A673 (cell line): ENCODE measurements at regions not wholly inside any gene's neighbourhood (a gene's known extent, or its start where the extent isn't known, plus 50 kb on each side); places are given as distances from the start of the nearest gene placed in this dataset.

Experiments
- BruUV-seq: library from RNA; stranded (reverse); fragments of 400-500 nt; replicated peaks from 2 replicates; lab custom pipeline; 2021; lab: Mats Ljungman, UMichigan
- CTCF ChIA-PET: fragments of 300-600 bp; sonication (Branson Sonifier 250); formaldehyde crosslinking; loops from one replicate; lab custom pipeline; 2022; ENCODE audit warnings: antibody characterized with exemption; lab: Charles Lee
- POLR2A ChIA-PET: fragments of 300-600 bp; sonication (Branson Sonifier 250); formaldehyde crosslinking; loops from one replicate; lab custom pipeline; 2022; ENCODE audit warnings: antibody characterized with exemption; ENCODE audit not compliant: low non-redundant PET; lab: Charles Lee
- DNase-seq: peaks from one replicate; pipeline ENCODE4 v3.0.0-alpha.2; 2015; ENCODE audit warnings: low spot score
- H3K27ac ChIP-seq: fragments of 200-600 bp; sonication (generic); 2 replicates; pipeline ENCODE4 v1.5.1; 2016; ENCODE audit warnings: mixed run types, low read depth, mild to moderate bottlenecking, mixed read lengths, antibody characterized with exemption, low read length; ENCODE audit not compliant: poor library complexity, severe bottlenecking
- H3K27me3 ChIP-seq: fragments of 200-600 bp; sonication (generic); replicated peaks from 2 replicates; pipeline ENCODE4 v1.6.1; 2017; ENCODE audit warnings: mixed run types, low read depth, mild to moderate bottlenecking, mixed read lengths, antibody characterized with exemption, low read length; ENCODE audit not compliant: insufficient read depth, poor library complexity
- H3K36me3 ChIP-seq: fragments of 200-600 bp; sonication (generic); 2 replicates; pipeline ENCODE4 v1.6.1; 2016; ENCODE audit warnings: mixed run types, mild to moderate bottlenecking, mixed read lengths, antibody characterized with exemption, low read length; ENCODE audit not compliant: insufficient read depth, poor library complexity, severe bottlenecking
- H3K4me1 ChIP-seq: fragments of 200-600 bp; sonication (generic); 2 replicates; pipeline ENCODE4 v1.6.1; 2017; ENCODE audit warnings: mixed run types, mild to moderate bottlenecking, mixed read lengths, antibody characterized with exemption, low read length; ENCODE audit not compliant: insufficient read depth, poor library complexity, severe bottlenecking
- H3K4me3 ChIP-seq: fragments of 200-600 bp; sonication (generic); 2 replicates; pipeline ENCODE4 v1.5.1; 2016; ENCODE audit warnings: low read depth, mixed run types, mild to moderate bottlenecking, mixed read lengths, low read length; ENCODE audit not compliant: poor library complexity, severe bottlenecking
- H3K9me3 ChIP-seq: fragments of 200-600 bp; sonication (generic); 2 replicates; pipeline ENCODE4 v1.6.1; 2016; ENCODE audit warnings: mixed run types, low read depth, mild to moderate bottlenecking, mixed read lengths, antibody characterized with exemption, low read length; ENCODE audit not compliant: poor library complexity, severe bottlenecking
- CTCF ChIP-seq: fragments of 300-800, 200-600 bp; sonication (generic); conservative IDR thresholded peaks from 2 replicates; pipeline ENCODE4 v1.5.1; 2017; ENCODE audit warnings: low read depth, mild to moderate bottlenecking, antibody characterized with exemption, low read length, moderate library complexity, mixed read lengths
- EZH2 ChIP-seq: fragments of 200-600 bp; sonication (generic); IDR thresholded peaks from 2 replicates; pipeline ENCODE4 v1.6.1; 2017; ENCODE audit warnings: borderline replicate concordance, low read depth, mild to moderate bottlenecking, mixed read lengths, antibody characterized with exemption, low read length; ENCODE audit not compliant: poor library complexity, severe bottlenecking
- intact Hi-C: fragments of 100-400 bp; cut with micrococcal nuclease; formaldehyde crosslinking; loops from one replicate; pipeline ENCODE4 v1.10.0; 2022; ENCODE audit not compliant: unreplicated experiment

DNA sequence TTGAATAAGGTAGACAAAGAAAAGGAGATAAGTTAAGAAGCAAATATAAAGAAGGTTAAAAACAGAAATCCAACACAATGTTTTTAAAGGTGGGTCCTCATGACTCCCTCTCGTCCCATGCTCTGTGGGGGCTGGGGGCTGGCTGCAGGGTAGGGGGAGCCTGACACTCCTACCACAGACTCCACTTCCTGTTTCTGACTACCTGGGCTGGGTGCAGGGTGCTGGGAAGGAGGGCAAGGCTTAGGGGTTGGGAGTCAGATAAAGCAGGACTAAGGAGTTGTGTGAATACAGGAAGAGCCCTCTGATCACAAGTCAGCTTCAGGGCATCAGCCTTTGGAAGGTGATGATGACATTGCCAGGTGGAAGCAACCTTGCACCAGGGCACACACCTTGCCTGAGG is 277.0 kb upstream of the SGK1 start:
- Histone ChIP-seq H3K4me1 (no peaks in the 10 kb centered on the region), H3K9me3 (no peaks in the 10 kb centered on the region), H3K27me3 (no peaks in the 10 kb centered on the region), H3K36me3 (no peaks in the 10 kb centered on the region), H3K4me3 (no peak overlapping the region), H3K27ac (no peak overlapping the region)
- POLR2A ChIA-PET: no interaction called here
- TF ChIP-seq CTCF (no peak), EZH2 (no peak)
- no peak for DNase-seq
- no TSS peak for BruUV-seq
- intact Hi-C loops: no loop called here
- CTCF ChIA-PET: no interaction called here

DNA sequence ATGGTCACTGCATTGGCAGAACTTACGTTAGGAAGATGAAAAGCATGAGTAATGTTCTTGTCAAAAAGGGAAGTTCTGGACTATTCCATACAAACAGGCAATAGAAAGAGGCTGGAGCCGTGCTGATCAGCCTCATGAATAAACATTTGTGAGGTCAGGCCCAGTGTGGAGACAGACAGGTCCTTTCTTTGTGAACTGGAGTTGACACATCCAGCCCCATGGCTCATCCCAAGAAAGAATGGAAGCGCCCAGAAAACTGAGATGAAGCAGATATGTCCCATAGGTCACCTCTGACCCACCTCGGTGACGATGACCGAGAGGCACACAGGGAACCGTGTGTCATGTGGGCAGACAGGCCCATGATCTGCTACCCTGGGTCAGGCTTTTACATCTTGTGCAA is 276.0 kb upstream of the SGK1 start:
- no peaks in the 10 kb centered on the region for H3K4me1 ChIP-seq
- ChIA-PET POLR2A (no interaction called here), CTCF (no interaction called here)
- H3K36me3 ChIP-seq: no peaks in the 10 kb centered on the region
- H3K9me3 ChIP-seq: no peaks in the 10 kb centered on the region
- intact Hi-C loops: no loop called here
- DNase-seq: no peak
- H3K4me3 ChIP-seq: no peak overlapping the region
- no peak for TF ChIP-seq CTCF
- no peak for TF ChIP-seq EZH2
- H3K27ac ChIP-seq: no peak overlapping the region
- BruUV-seq: no TSS peak
- H3K27me3 ChIP-seq: no peaks in the 10 kb centered on the region

- TF ChIP-seq CTCF (no peak), EZH2 (no peak)
- Histone ChIP-seq H3K36me3 (no peaks in the 10 kb centered on the region), H3K4me1 (no peaks in the 10 kb centered on the region), H3K27me3 (no peaks in the 10 kb centered on the region), H3K27ac (no peak overlapping the region), H3K4me3 (no peak overlapping the region), H3K9me3 (no peaks in the 10 kb centered on the region)
- no peak for DNase-seq
- intact Hi-C loops: no loop called here
- BruUV-seq: no TSS peak
- ChIA-PET POLR2A (no interaction called here), CTCF (no interaction called here)
These were observed 275.5 kb upstream of the SGK1 start for GRCh38 chr6:134593442-134593841.
